Cardiac muscle cell (in vitro differentiated cells and primary cell): ENCODE measurements at regions not wholly inside any gene's neighbourhood (a gene's known extent, or its start where the extent isn't known, plus 50 kb on each side); places are given as distances from the start of the nearest gene placed in this dataset.

Experiments used
- DNase-seq, 2 donors: peaks; one replicate each; pipeline versions ENCODE4 v3.0.0 to v3.0.0-alpha.2; 2010 to 2017; ENCODE audit warnings: low read depth in 1 of 2, low spot score in 1 of 2
- H3K27ac ChIP-seq: fragments of 200-600 bp; sonication (generic); 2 replicates; pipeline ENCODE4 v1.5.1; 2016
- H3K27me3 ChIP-seq: fragments of 200-600 bp; sonication (generic); 2 replicates; pipeline ENCODE4 v1.6.0; 2016; ENCODE audit warnings: control low read depth
- H3K36me3 ChIP-seq: fragments of 200-600 bp; sonication (generic); 2 replicates; pipeline ENCODE4 v1.5.1; 2016; ENCODE audit warnings: control low read depth
- H3K4me1 ChIP-seq: fragments of 200-600 bp; sonication (generic); 2 replicates; pipeline ENCODE4 v1.8.1; 2017; ENCODE audit warnings: low read depth, mild to moderate bottlenecking, mixed run types
- H3K4me3 ChIP-seq: fragments of 200-600 bp; sonication (generic); 2 replicates; pipeline ENCODE4 v1.5.1; 2016; ENCODE audit warnings: mild to moderate bottlenecking
- H3K9me3 ChIP-seq: fragments of 200-600 bp; sonication (generic); 2 replicates; pipeline ENCODE4 v1.5.1; 2017; ENCODE audit warnings: low read depth, mild to moderate bottlenecking, control low read depth
- CTCF ChIP-seq: IDR thresholded peaks from 2 replicates; pipeline ENCODE4 v1.5.1; 2012; ENCODE audit warnings: low read depth, mild to moderate bottlenecking, low read length

GRCh38 chr11:92588393-92588792, 363.8 kb downstream of the FAT3 start:
- no peak for DNase-seq
- H3K4me3 ChIP-seq: no peak overlapping the region
- no peak for TF ChIP-seq CTCF
- no peaks in the 10 kb centered on the region for H3K9me3 ChIP-seq
- no peaks in the 10 kb centered on the region for H3K36me3 ChIP-seq
- H3K27me3 ChIP-seq: no peaks in the 10 kb centered on the region
- no peaks in the 10 kb centered on the region for H3K4me1 ChIP-seq
- no peak overlapping the region for H3K27ac ChIP-seq

GRCh38 chr11:92589512-92589911, 364.9 kb downstream of the FAT3 start:
- Histone ChIP-seq H3K4me3 (no peak overlapping the region), H3K27ac (no peak overlapping the region), H3K36me3 (no peaks in the 10 kb centered on the region), H3K27me3 (no peaks in the 10 kb centered on the region), H3K4me1 (no peaks in the 10 kb centered on the region), H3K9me3 (no peaks in the 10 kb centered on the region)
- no peak for DNase-seq
- TF ChIP-seq CTCF: no peak

- H3K27ac ChIP-seq: no peak overlapping the region
- H3K4me1 ChIP-seq: no peaks in the 10 kb centered on the region
- no peaks in the 10 kb centered on the region for H3K36me3 ChIP-seq
- DNase-seq: no peak
- H3K9me3 ChIP-seq: no peaks in the 10 kb centered on the region
- no peak overlapping the region for H3K4me3 ChIP-seq
- H3K27me3 ChIP-seq: no peaks in the 10 kb centered on the region
- TF ChIP-seq CTCF: no peak
Measured at GRCh38 chr11:92591521-92591920, 366.9 kb downstream of the FAT3 start.

- H3K9me3 ChIP-seq: no peaks in the 10 kb centered on the region
Measured at GRCh38 chr11:92594251-92594650, 369.6 kb downstream of the FAT3 start.

GRCh38 chr11:92595052-92595451, 370.4 kb downstream of the FAT3 start:
- H3K4me3 ChIP-seq: no peak overlapping the region
- H3K27me3 ChIP-seq: no peaks in the 10 kb centered on the region
- no peaks in the 10 kb centered on the region for H3K4me1 ChIP-seq
- DNase-seq: no peak
- TF ChIP-seq CTCF: no peak
- no peak overlapping the region for H3K27ac ChIP-seq
- no peaks in the 10 kb centered on the region for H3K9me3 ChIP-seq
- no peaks in the 10 kb centered on the region for H3K36me3 ChIP-seq

More at GRCh38 chr11:92594251-92594650, 369.6 kb downstream of the FAT3 start:
- no peak overlapping the region for H3K27ac ChIP-seq
- H3K36me3 ChIP-seq: no peaks in the 10 kb centered on the region
- no peak for DNase-seq
- no peak for TF ChIP-seq CTCF
- H3K27me3 ChIP-seq: no peaks in the 10 kb centered on the region
- no peaks in the 10 kb centered on the region for H3K4me1 ChIP-seq
- no peak overlapping the region for H3K4me3 ChIP-seq
